ENCODE measurements at regions not wholly inside any gene's neighbourhood (a gene's known extent, or its start where the extent isn't known, plus 50 kb on each side); places are given as distances from the start of the nearest gene placed in this dataset.

GRCh38 chr20:58003525-58003924 lies 224.9 kb downstream of the ANKRD60 start:
- Histone ChIP-seq H2AFZ (ENCODE audit: low read length) (no peak overlapping the region), H3K4me1 (ENCODE audit: insufficient read depth, low read length) (peaks cover 17% of the 10 kb centered on the region), H3K79me2 (ENCODE audit: low read length) (no peaks in the 10 kb centered on the region), H4K20me1 (ENCODE audit: low read length) (no peaks in the 10 kb centered on the region), H3K27me3 (ENCODE audit: low read length) (no peaks in the 10 kb centered on the region), H3K9me3 (ENCODE audit: low read length) (no peaks in the 10 kb centered on the region), H3K9ac (ENCODE audit: low read length) (no peak overlapping the region), H3K4me3 (ENCODE audit: low read length) (no peak overlapping the region), H3F3A (ENCODE audit: low read length, unreplicated experiment) (no peaks in the 10 kb centered on the region), H3K4me2 (ENCODE audit: low read length) (no peak overlapping the region), H3K27ac (ENCODE audit: low read length) (no peak overlapping the region), H3K9me2 (replicated peaks; ENCODE audit: low read length) (no peaks in the 10 kb centered on the region), H3K36me3 (ENCODE audit: low read depth, low read length) (no peaks in the 10 kb centered on the region)
- no peak for TF ChIP-seq EZH2phosphoT487 (IDR thresholded peaks at IDR 0.05; ENCODE audit: borderline replicate concordance, low read length)
- TF ChIP-seq CTCF (conservative IDR thresholded peaks at IDR 0.05; ENCODE audit: low read depth, low read length), result no peak
- TF ChIP-seq EZH2 (IDR thresholded peaks at IDR 0.05; ENCODE audit: low read length, unreplicated experiment), result no peak
- DNase-seq (no peak), ATAC-seq (no peak)
- POLR2A ChIA-PET (ENCODE audit: unreplicated experiment), result no interaction called here
- no TSS peak for BruUV-seq (replicated peaks)
- intact Hi-C loops (cut with micrococcal nuclease), result no loop called here
- CTCF ChIA-PET, result no interaction called here

GRCh38 chr20:58002901-58003300 lies 225.6 kb downstream of the ANKRD60 start:
- CTCF ChIA-PET, result no interaction called here

GRCh38 chr20:58001946-58002345 lies 226.5 kb downstream of the ANKRD60 start:
- no peaks in the 10 kb centered on the region for H3K79me2 ChIP-seq (ENCODE audit: low read length)
- H3K36me3 ChIP-seq (ENCODE audit: low read depth, low read length), result no peaks in the 10 kb centered on the region
- peak overlapping the region; percentile 35 for H3K27ac ChIP-seq (ENCODE audit: low read length)
- ChIA-PET CTCF (no interaction called here), POLR2A (ENCODE audit: unreplicated experiment) (no interaction called here)
- peak overlapping the region; percentile 3; the same call in 1 of the 2 replicates for H3K9ac ChIP-seq (ENCODE audit: low read length)
- H3K9me3 ChIP-seq (ENCODE audit: low read length), result no peaks in the 10 kb centered on the region
- no TSS peak for BruUV-seq (replicated peaks)
- no peaks in the 10 kb centered on the region for H3F3A ChIP-seq (ENCODE audit: low read length, unreplicated experiment)
- intact Hi-C loops (cut with micrococcal nuclease), result no loop called here
- H3K4me2 ChIP-seq (ENCODE audit: low read length), result no peak overlapping the region
- H3K4me3 ChIP-seq (ENCODE audit: low read length), result no peak overlapping the region
- TF ChIP-seq CTCF (conservative IDR thresholded peaks at IDR 0.05; ENCODE audit: low read depth, low read length) (no peak), EZH2phosphoT487 (IDR thresholded peaks at IDR 0.05; ENCODE audit: borderline replicate concordance, low read length) (no peak), EZH2 (IDR thresholded peaks at IDR 0.05; ENCODE audit: low read length, unreplicated experiment) (no peak)
- ATAC-seq (no peak), DNase-seq (peak; percentile 52)
- H3K4me1 ChIP-seq (ENCODE audit: insufficient read depth, low read length), result peaks cover 25% of the 10 kb centered on the region
- no peaks in the 10 kb centered on the region for H3K27me3 ChIP-seq (ENCODE audit: low read length)
- H3K9me2 ChIP-seq (replicated peaks; ENCODE audit: low read length), result no peaks in the 10 kb centered on the region
- H4K20me1 ChIP-seq (ENCODE audit: low read length), result no peaks in the 10 kb centered on the region
- H2AFZ ChIP-seq (ENCODE audit: low read length), result no peak overlapping the region

More at GRCh38 chr20:58002901-58003300, 225.6 kb downstream of the ANKRD60 start:
- H3K9me2 ChIP-seq (replicated peaks; ENCODE audit: low read length), result no peaks in the 10 kb centered on the region
- DNase-seq, result no peak
- H3K4me2 ChIP-seq (ENCODE audit: low read length), result no peak overlapping the region
- H3K9ac ChIP-seq (ENCODE audit: low read length), result no peak overlapping the region
- no peaks in the 10 kb centered on the region for H3K36me3 ChIP-seq (ENCODE audit: low read depth, low read length)
- H3K27me3 ChIP-seq (ENCODE audit: low read length), result no peaks in the 10 kb centered on the region
- H3K79me2 ChIP-seq (ENCODE audit: low read length), result no peaks in the 10 kb centered on the region
- H3K4me3 ChIP-seq (ENCODE audit: low read length), result no peak overlapping the region
- H3K4me1 ChIP-seq (ENCODE audit: insufficient read depth, low read length), result peaks cover 17% of the 10 kb centered on the region
- TF ChIP-seq CTCF (conservative IDR thresholded peaks at IDR 0.05; ENCODE audit: low read depth, low read length) (no peak), EZH2 (IDR thresholded peaks at IDR 0.05; ENCODE audit: low read length, unreplicated experiment) (no peak), EZH2phosphoT487 (IDR thresholded peaks at IDR 0.05; ENCODE audit: borderline replicate concordance, low read length) (no peak)
- intact Hi-C loops (cut with micrococcal nuclease), result no loop called here
- POLR2A ChIA-PET (ENCODE audit: unreplicated experiment), result no interaction called here
- no peak for ATAC-seq
- no peak overlapping the region for H3K27ac ChIP-seq (ENCODE audit: low read length)
- H2AFZ ChIP-seq (ENCODE audit: low read length), result no peak overlapping the region
- no TSS peak for BruUV-seq (replicated peaks)
- H3F3A ChIP-seq (ENCODE audit: low read length, unreplicated experiment), result no peaks in the 10 kb centered on the region
- H3K9me3 ChIP-seq (ENCODE audit: low read length), result no peaks in the 10 kb centered on the region
- no peaks in the 10 kb centered on the region for H4K20me1 ChIP-seq (ENCODE audit: low read length)
